Parathyroid adenoma (tissue), 2 donors: ENCODE measurements at regions not wholly inside any gene's neighbourhood (a gene's known extent, or its start where the extent isn't known, plus 50 kb on each side); places are given as distances from the start of the nearest gene placed in this dataset.

Experiments
- H2AFZ ChIP-seq: fragments of 300-600 bp; sonication (generic); one replicate; pipeline ENCODE4 v1.7.0; 2017; ENCODE audit warnings: antibody characterized with exemption, mild to moderate bottlenecking
- H3K27ac ChIP-seq: fragments of 300-600 bp; sonication (generic); one replicate; pipeline ENCODE4 v1.7.0; 2017
- H3K27me3 ChIP-seq: fragments of 300-600 bp; sonication (generic); one replicate; pipeline ENCODE4 v1.7.0; 2017; ENCODE audit warnings: low read length; ENCODE audit not compliant: control insufficient read depth, insufficient read depth
- H3K36me3 ChIP-seq: fragments of 300-600 bp; sonication (generic); one replicate; pipeline ENCODE4 v1.7.0; 2017; ENCODE audit warnings: low read length; ENCODE audit not compliant: control insufficient read depth, insufficient read depth
- H3K4me1 ChIP-seq: fragments of 300-600 bp; sonication (generic); one replicate; pipeline ENCODE4 v1.7.0; 2017; ENCODE audit warnings: control low read depth
- H3K4me2 ChIP-seq: fragments of 300-600 bp; sonication (generic); one replicate; pipeline ENCODE4 v1.7.0; 2017; ENCODE audit warnings: low read length
- H3K4me3 ChIP-seq: fragments of 300-600 bp; sonication (generic); one replicate; pipeline ENCODE4 v1.7.0; 2017; ENCODE audit warnings: low read depth, low read length
- H3K79me2 ChIP-seq: fragments of 300-600 bp; sonication (generic); one replicate; pipeline ENCODE4 v1.7.0; 2017; ENCODE audit warnings: control low read depth
- H3K9ac ChIP-seq: fragments of 300-600 bp; sonication (generic); one replicate; pipeline ENCODE4 v1.7.0; 2017; ENCODE audit warnings: mild to moderate bottlenecking
- H3K9me3 ChIP-seq: fragments of 300-600 bp; sonication (generic); one replicate; pipeline ENCODE4 v1.7.0; 2017; ENCODE audit warnings: low read length; ENCODE audit not compliant: control insufficient read depth
- CTCF ChIP-seq: fragments of 300-600 bp; sonication (generic); IDR thresholded peaks from one replicate; pipeline ENCODE4 v1.7.0; 2017; ENCODE audit warnings: antibody characterized with exemption, mild to moderate bottlenecking
- donor health status: primary hyperparathyroidism.

GRCh38 chr22:49281467-49282340, 546.0 kb downstream of the BRD1 start:
- Histone ChIP-seq H3K27ac (no peak overlapping the region), H3K4me2 (no peak overlapping the region), H3K4me3 (no peak overlapping the region), H3K9me3 (no peaks in the 10 kb centered on the region), H3K4me1 (no peaks in the 10 kb centered on the region), H2AFZ (no peak overlapping the region), H3K79me2 (no peaks in the 10 kb centered on the region), H3K27me3 (no peaks in the 10 kb centered on the region), H3K9ac (no peak overlapping the region), H3K36me3 (no peaks in the 10 kb centered on the region)
- no peak for TF ChIP-seq CTCF

- no peaks in the 10 kb centered on the region for H3K36me3 ChIP-seq
- no peak for TF ChIP-seq CTCF
- H3K79me2 ChIP-seq, result no peaks in the 10 kb centered on the region
- no peak overlapping the region for H3K9ac ChIP-seq
- no peaks in the 10 kb centered on the region for H3K9me3 ChIP-seq
- H3K4me3 ChIP-seq, result no peak overlapping the region
- no peak overlapping the region for H2AFZ ChIP-seq
- no peaks in the 10 kb centered on the region for H3K27me3 ChIP-seq
- no peaks in the 10 kb centered on the region for H3K4me1 ChIP-seq
- H3K27ac ChIP-seq, result no peak overlapping the region
- no peak overlapping the region for H3K4me2 ChIP-seq
Observed at GRCh38 chr22:49278340-49278739, 549.3 kb downstream of the BRD1 start.

GRCh38 chr22:49276567-49276966, 551.1 kb downstream of the BRD1 start:
- no peak overlapping the region for H2AFZ ChIP-seq
- H3K79me2 ChIP-seq, result no peaks in the 10 kb centered on the region
- no peak overlapping the region for H3K4me2 ChIP-seq
- H3K9ac ChIP-seq, result no peak overlapping the region
- no peak overlapping the region for H3K4me3 ChIP-seq
- no peak for TF ChIP-seq CTCF
- H3K4me1 ChIP-seq, result no peaks in the 10 kb centered on the region
- H3K27me3 ChIP-seq, result no peaks in the 10 kb centered on the region
- H3K9me3 ChIP-seq, result no peaks in the 10 kb centered on the region
- no peaks in the 10 kb centered on the region for H3K36me3 ChIP-seq
- H3K27ac ChIP-seq, result no peak overlapping the region

GRCh38 chr22:49274754-49275380, 552.8 kb downstream of the BRD1 start:
- Histone ChIP-seq H3K9ac (no peak overlapping the region), H3K4me2 (no peak overlapping the region), H3K9me3 (no peaks in the 10 kb centered on the region), H2AFZ (no peak overlapping the region), H3K27ac (no peak overlapping the region), H3K27me3 (no peaks in the 10 kb centered on the region), H3K4me3 (no peak overlapping the region), H3K79me2 (no peaks in the 10 kb centered on the region), H3K4me1 (no peaks in the 10 kb centered on the region), H3K36me3 (no peaks in the 10 kb centered on the region)
- no peak for TF ChIP-seq CTCF
